SU-DHL-6 (cell line): ENCODE measurements at regions not wholly inside any gene's neighbourhood (a gene's known extent, or its start where the extent isn't known, plus 50 kb on each side); places are given as distances from the start of the nearest gene placed in this dataset.

Source experiments
- EZH2phosphoT487 ChIP-seq: fragments of 200-600 bp; sonication (generic), shearing (Covaris generic); conservative IDR thresholded peaks from 2 replicates; pipeline ENCODE4 v1.6.1; 2018; ENCODE audit warnings: mild to moderate bottlenecking, antibody characterized with exemption, low read length, moderate library complexity, mixed read lengths
- TF ChIP-seq, protein P1 (sequence below): fragments of 200-600 bp; sonication (generic); IDR thresholded peaks from one replicate; pipeline ENCODE4 v1.5.1; 2017; ENCODE audit warnings: antibody characterized with exemption, mild to moderate bottlenecking, low read length, moderate library complexity; ENCODE audit not compliant: insufficient read depth, poor library complexity, severe bottlenecking

DNA sequence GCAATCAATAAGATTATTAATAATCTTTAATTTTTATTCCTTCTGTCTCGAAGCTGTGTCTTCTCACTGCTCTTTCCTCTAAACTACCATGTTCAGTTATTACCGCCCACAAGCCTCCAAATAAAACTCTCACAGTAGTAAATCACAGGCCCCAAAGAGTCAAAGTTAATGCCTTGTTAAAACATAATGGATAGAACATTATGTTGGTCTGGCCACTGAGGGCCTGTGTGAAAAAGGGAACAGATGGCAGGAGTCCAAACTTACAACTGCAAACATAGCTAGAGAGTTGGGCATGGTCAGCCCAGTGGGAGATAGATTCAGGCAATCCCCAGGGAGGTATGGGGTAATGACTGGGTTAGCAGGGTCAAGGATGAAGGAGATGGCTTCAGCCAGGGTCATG is 84.6 kb upstream of the TNIP3 start:
- TF ChIP-seq, protein P1, sequence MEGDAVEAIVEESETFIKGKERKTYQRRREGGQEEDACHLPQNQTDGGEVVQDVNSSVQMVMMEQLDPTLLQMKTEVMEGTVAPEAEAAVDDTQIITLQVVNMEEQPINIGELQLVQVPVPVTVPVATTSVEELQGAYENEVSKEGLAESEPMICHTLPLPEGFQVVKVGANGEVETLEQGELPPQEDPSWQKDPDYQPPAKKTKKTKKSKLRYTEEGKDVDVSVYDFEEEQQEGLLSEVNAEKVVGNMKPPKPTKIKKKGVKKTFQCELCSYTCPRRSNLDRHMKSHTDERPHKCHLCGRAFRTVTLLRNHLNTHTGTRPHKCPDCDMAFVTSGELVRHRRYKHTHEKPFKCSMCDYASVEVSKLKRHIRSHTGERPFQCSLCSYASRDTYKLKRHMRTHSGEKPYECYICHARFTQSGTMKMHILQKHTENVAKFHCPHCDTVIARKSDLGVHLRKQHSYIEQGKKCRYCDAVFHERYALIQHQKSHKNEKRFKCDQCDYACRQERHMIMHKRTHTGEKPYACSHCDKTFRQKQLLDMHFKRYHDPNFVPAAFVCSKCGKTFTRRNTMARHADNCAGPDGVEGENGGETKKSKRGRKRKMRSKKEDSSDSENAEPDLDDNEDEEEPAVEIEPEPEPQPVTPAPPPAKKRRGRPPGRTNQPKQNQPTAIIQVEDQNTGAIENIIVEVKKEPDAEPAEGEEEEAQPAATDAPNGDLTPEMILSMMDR: no peak
- no peak for TF ChIP-seq EZH2phosphoT487
